A673 (cell line): ENCODE measurements at regions not wholly inside any gene's neighbourhood (a gene's known extent, or its start where the extent isn't known, plus 50 kb on each side); places are given as distances from the start of the nearest gene placed in this dataset.

ENCODE experiments used
- BruUV-seq: library from RNA; stranded (reverse); fragments of 400-500 nt; replicated peaks from 2 replicates; lab custom pipeline; 2021; lab: Mats Ljungman, UMichigan
- CTCF ChIA-PET: fragments of 300-600 bp; sonication (Branson Sonifier 250); formaldehyde crosslinking; loops from one replicate; lab custom pipeline; 2022; ENCODE audit warnings: antibody characterized with exemption; lab: Charles Lee
- POLR2A ChIA-PET: fragments of 300-600 bp; sonication (Branson Sonifier 250); formaldehyde crosslinking; loops from one replicate; lab custom pipeline; 2022; ENCODE audit warnings: antibody characterized with exemption; ENCODE audit not compliant: low non-redundant PET; lab: Charles Lee
- DNase-seq: peaks from one replicate; pipeline ENCODE4 v3.0.0-alpha.2; 2015; ENCODE audit warnings: low spot score
- H3K27ac ChIP-seq: fragments of 200-600 bp; sonication (generic); 2 replicates; pipeline ENCODE4 v1.5.1; 2016; ENCODE audit warnings: mixed run types, low read depth, mild to moderate bottlenecking, mixed read lengths, antibody characterized with exemption, low read length; ENCODE audit not compliant: poor library complexity, severe bottlenecking
- H3K27me3 ChIP-seq: fragments of 200-600 bp; sonication (generic); replicated peaks from 2 replicates; pipeline ENCODE4 v1.6.1; 2017; ENCODE audit warnings: mixed run types, low read depth, mild to moderate bottlenecking, mixed read lengths, antibody characterized with exemption, low read length; ENCODE audit not compliant: insufficient read depth, poor library complexity
- H3K36me3 ChIP-seq: fragments of 200-600 bp; sonication (generic); 2 replicates; pipeline ENCODE4 v1.6.1; 2016; ENCODE audit warnings: mixed run types, mild to moderate bottlenecking, mixed read lengths, antibody characterized with exemption, low read length; ENCODE audit not compliant: insufficient read depth, poor library complexity, severe bottlenecking
- H3K4me1 ChIP-seq: fragments of 200-600 bp; sonication (generic); 2 replicates; pipeline ENCODE4 v1.6.1; 2017; ENCODE audit warnings: mixed run types, mild to moderate bottlenecking, mixed read lengths, antibody characterized with exemption, low read length; ENCODE audit not compliant: insufficient read depth, poor library complexity, severe bottlenecking
- H3K4me3 ChIP-seq: fragments of 200-600 bp; sonication (generic); 2 replicates; pipeline ENCODE4 v1.5.1; 2016; ENCODE audit warnings: low read depth, mixed run types, mild to moderate bottlenecking, mixed read lengths, low read length; ENCODE audit not compliant: poor library complexity, severe bottlenecking
- H3K9me3 ChIP-seq: fragments of 200-600 bp; sonication (generic); 2 replicates; pipeline ENCODE4 v1.6.1; 2016; ENCODE audit warnings: mixed run types, low read depth, mild to moderate bottlenecking, mixed read lengths, antibody characterized with exemption, low read length; ENCODE audit not compliant: poor library complexity, severe bottlenecking
- CTCF ChIP-seq: fragments of 300-800, 200-600 bp; sonication (generic); conservative IDR thresholded peaks from 2 replicates; pipeline ENCODE4 v1.5.1; 2017; ENCODE audit warnings: low read depth, mild to moderate bottlenecking, antibody characterized with exemption, low read length, moderate library complexity, mixed read lengths
- EZH2 ChIP-seq: fragments of 200-600 bp; sonication (generic); IDR thresholded peaks from 2 replicates; pipeline ENCODE4 v1.6.1; 2017; ENCODE audit warnings: borderline replicate concordance, low read depth, mild to moderate bottlenecking, mixed read lengths, antibody characterized with exemption, low read length; ENCODE audit not compliant: poor library complexity, severe bottlenecking
- intact Hi-C: fragments of 100-400 bp; cut with micrococcal nuclease; formaldehyde crosslinking; loops from one replicate; pipeline ENCODE4 v1.10.0; 2022; ENCODE audit not compliant: unreplicated experiment

DNA sequence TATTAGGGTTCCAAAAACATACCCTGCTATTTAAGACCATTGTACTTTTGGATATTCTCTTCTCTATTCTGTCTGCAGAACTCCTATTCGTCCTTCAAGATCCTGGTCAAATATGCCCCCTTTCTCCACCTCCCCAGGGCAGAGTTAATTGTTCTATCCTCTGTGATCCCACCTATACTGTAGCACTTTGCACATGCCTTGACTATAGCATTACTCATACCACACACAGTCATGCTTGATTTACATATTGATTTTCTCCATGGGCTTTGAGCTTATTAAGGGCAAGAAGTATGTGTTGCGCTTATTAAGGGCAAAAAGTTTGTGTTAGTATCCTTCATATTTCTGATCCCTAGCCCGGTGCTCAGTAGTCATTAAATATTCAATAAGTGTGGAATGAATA, 263.7 kb upstream of the CADM1 start:
- Histone ChIP-seq H3K9me3 (no peaks in the 10 kb centered on the region), H3K27me3 (no peaks in the 10 kb centered on the region), H3K36me3 (no peaks in the 10 kb centered on the region), H3K4me3 (no peak overlapping the region), H3K27ac (no peak overlapping the region), H3K4me1 (no peaks in the 10 kb centered on the region)
- ChIA-PET POLR2A (no interaction called here), CTCF (no interaction called here)
- intact Hi-C loops: no loop called here
- TF ChIP-seq EZH2 (no peak), CTCF (no peak)
- DNase-seq: no peak
- BruUV-seq: no TSS peak

DNA sequence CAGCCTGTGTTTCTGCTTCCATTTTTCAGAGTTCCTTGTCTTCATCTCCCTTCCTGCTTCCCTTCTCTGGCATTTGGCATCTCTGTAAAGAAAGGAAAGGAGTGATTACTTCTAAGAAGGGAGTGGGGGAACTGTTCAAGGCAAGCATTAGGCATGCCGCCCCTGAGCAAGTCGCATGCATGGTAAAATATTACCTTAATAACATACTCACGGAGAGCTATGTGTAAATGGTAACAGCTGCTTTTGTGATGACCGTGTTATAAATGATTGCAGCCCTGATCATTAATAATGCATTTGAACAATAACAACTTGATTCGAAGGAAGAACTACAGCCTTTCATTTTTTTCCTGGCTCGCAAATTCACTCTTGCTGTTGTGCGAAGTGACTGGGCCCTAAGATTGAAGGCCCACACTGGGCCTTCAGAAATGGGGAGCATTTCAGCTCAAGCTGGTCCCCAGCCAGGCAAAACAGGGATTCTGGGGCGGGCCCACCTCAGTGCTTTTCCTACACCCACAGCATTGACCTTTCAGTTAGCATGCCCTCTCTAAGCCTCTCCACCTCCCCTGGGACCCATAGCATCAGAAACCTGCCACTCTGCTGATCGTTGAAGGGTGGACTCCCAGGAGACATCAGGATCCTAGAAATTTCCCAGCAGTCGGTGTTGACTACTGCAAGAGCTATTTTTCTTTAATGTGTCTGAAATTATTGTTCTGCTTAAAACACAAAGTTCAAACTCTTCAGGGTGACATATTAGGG, 263.0 kb upstream of the CADM1 start:
- Histone ChIP-seq H3K27me3 (no peaks in the 10 kb centered on the region), H3K27ac (no peak overlapping the region), H3K9me3 (no peaks in the 10 kb centered on the region), H3K4me1 (no peaks in the 10 kb centered on the region), H3K4me3 (no peak overlapping the region), H3K36me3 (no peaks in the 10 kb centered on the region)
- ChIA-PET CTCF (no interaction called here), POLR2A (no interaction called here)
- intact Hi-C loops: no loop called here
- DNase-seq: no peak
- no peak for TF ChIP-seq EZH2
- no peak for TF ChIP-seq CTCF
- BruUV-seq: no TSS peak

DNA sequence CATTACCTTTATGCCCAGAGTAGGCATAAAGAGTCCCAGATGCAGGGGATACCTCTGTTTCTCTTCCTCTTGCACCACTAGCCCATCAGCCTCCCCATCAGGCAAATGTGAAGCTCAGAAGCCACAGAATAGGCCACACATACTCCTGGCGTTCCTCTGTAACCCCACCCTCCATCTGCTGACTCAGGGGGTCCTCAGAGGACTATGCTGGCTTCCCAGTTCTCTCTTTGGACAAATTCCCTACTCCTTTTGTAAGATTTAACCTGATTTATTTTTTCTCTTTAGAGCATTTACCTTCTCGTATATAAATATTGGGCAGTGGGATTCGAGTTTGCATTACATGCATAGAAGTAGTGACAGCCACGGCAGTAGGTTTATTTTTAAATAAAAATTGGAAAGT, 262.3 kb upstream of the CADM1 start:
- ChIA-PET CTCF (no interaction called here), POLR2A (no interaction called here)
- intact Hi-C loops: no loop called here
- no peak for DNase-seq
- H3K27ac ChIP-seq: no peak overlapping the region
- no peaks in the 10 kb centered on the region for H3K4me1 ChIP-seq
- no TSS peak for BruUV-seq
- H3K27me3 ChIP-seq: peaks cover 3% of the 10 kb centered on the region
- no peak for TF ChIP-seq CTCF
- no peak for TF ChIP-seq EZH2
- H3K9me3 ChIP-seq: no peaks in the 10 kb centered on the region
- H3K4me3 ChIP-seq: no peak overlapping the region
- H3K36me3 ChIP-seq: no peaks in the 10 kb centered on the region
